Lung (tissue), 11 donors: ENCODE measurements at regions not wholly inside any gene's neighbourhood (a gene's known extent, or its start where the extent isn't known, plus 50 kb on each side); places are given as distances from the start of the nearest gene placed in this dataset.

Experiments
- ATAC-seq: fragments of 200-7000 bp; cut with Tn5 transposase; one replicate; pipeline ENCODE4 v1.9.1; 2020; ENCODE audit warnings: moderate number of reproducible peaks; ENCODE audit not compliant: insufficient read depth, low FRiP score
- DNase-seq, 3 donors: peaks; one replicate each; pipeline ENCODE4 v3.0.0-alpha.2; 2013 to 2017
- H3K27ac ChIP-seq, 2 donors: one replicate each; pipeline ENCODE4 v1.5.1; 2013; ENCODE audit warnings: mild to moderate bottlenecking in 2 of 2, moderate library complexity in 2 of 2, control low read depth in 1 of 2, inconsistent platforms in 1 of 2, low read depth in 1 of 2, low read length in 1 of 2
- H3K27me3 ChIP-seq, 3 donors: one replicate each; pipeline ENCODE4 v1.5.1; 2013; ENCODE audit warnings: low read length in 2 of 3; ENCODE audit not compliant: control insufficient read depth in 3 of 3, insufficient read depth in 3 of 3
- H3K36me3 ChIP-seq, 4 donors: one replicate each; pipeline ENCODE4 v1.5.1; 2013; ENCODE audit warnings: low read length in 4 of 4, mild to moderate bottlenecking in 1 of 4, moderate library complexity in 1 of 4; ENCODE audit not compliant: control insufficient read depth in 4 of 4, insufficient read depth in 4 of 4
- H3K4me1 ChIP-seq, 5 donors: one replicate each; pipeline ENCODE4 v1.5.1; 2013; ENCODE audit warnings: low read length in 5 of 5, mild to moderate bottlenecking in 2 of 5, moderate library complexity in 1 of 5; ENCODE audit not compliant: control insufficient read depth in 5 of 5, insufficient read depth in 5 of 5
- H3K4me3 ChIP-seq: one replicate; pipeline ENCODE4 v1.5.1; 2013; ENCODE audit warnings: mild to moderate bottlenecking, control low read depth, moderate library complexity
- H3K9ac ChIP-seq, 2 donors: one replicate each; pipeline ENCODE4 v1.5.1; 2013; ENCODE audit warnings: low read length in 2 of 2, control low read depth in 1 of 2; ENCODE audit not compliant: insufficient read depth in 1 of 2
- H3K9me3 ChIP-seq, 4 donors: one replicate each; pipeline ENCODE4 v1.5.1; 2013; ENCODE audit warnings: low read length in 3 of 4, mild to moderate bottlenecking in 1 of 4, moderate library complexity in 1 of 4; ENCODE audit not compliant: control insufficient read depth in 4 of 4, insufficient read depth in 3 of 4
- CTCF ChIP-seq: IDR thresholded peaks from 2 replicates; pipeline ENCODE4 v1.5.1; 2012; ENCODE audit warnings: mild to moderate bottlenecking; ENCODE audit errors: control extremely low read depth, extremely low read depth
- WGBS, 2 donors: extraction: QIAGEN DNeasy Blood & Tissue Kit; methylation state at CpG; one replicate each; pipeline ENCODE4 v1.1.7; 2013; 5-methylcytosine and 5-hydroxymethylcytosine counted together
- donor health status: control.
- donor health status: control.
- donor health status: Bipolar disorder and iron deficiency.
- donor health status: healthy.
- donor health status: DM: yes; HTN: yes; CAD: no.

DNA sequence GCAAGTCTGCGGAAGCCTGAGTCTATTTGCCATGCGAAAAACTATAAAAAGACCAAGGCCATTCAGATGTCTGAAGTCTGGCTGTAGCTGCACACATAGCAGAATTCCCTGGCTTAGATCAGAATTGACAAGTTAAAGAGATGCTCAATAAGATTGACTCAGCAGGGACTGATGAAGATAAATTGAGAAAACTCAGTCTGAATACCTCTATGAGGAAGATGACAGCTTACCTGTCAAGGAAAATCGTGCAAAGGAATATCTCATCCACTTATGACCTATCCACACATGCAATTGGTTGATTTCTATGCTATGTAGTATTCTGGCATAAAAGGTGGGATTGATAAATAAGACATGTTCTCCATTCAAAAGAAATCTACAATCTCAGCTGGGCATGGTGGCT lies 288.6 kb downstream of the BAMBI start:
- H3K27me3 ChIP-seq: no peaks in the 10 kb centered on the region
- no peaks in the 10 kb centered on the region for H3K4me1 ChIP-seq
- WGBS, 2 donors: 86 to 90% methylated on average over 3 of the region's 3 CpGs
- DNase-seq (no peak), ATAC-seq (no peak)
- H3K9ac ChIP-seq: no peak overlapping the region
- no peaks in the 10 kb centered on the region for H3K9me3 ChIP-seq
- no peak overlapping the region for H3K27ac ChIP-seq
- H3K36me3 ChIP-seq: no peaks in the 10 kb centered on the region
- H3K4me3 ChIP-seq: no peak overlapping the region
- TF ChIP-seq CTCF: no peak

GRCh38 chr10:28967031-28967430 lies 289.7 kb downstream of the BAMBI start:
- Histone ChIP-seq H3K4me3 (no peak overlapping the region), H3K4me1 (no peaks in the 10 kb centered on the region), H3K9me3 (no peaks in the 10 kb centered on the region), H3K27ac (no peak overlapping the region), H3K9ac (no peak overlapping the region), H3K36me3 (no peaks in the 10 kb centered on the region), H3K27me3 (no peaks in the 10 kb centered on the region)
- WGBS, 2 donors: 89 to 95% methylated on average over 2 of the region's 2 CpGs
- no peak for TF ChIP-seq CTCF
- no peak for ATAC-seq
- no peak for DNase-seq

DNA sequence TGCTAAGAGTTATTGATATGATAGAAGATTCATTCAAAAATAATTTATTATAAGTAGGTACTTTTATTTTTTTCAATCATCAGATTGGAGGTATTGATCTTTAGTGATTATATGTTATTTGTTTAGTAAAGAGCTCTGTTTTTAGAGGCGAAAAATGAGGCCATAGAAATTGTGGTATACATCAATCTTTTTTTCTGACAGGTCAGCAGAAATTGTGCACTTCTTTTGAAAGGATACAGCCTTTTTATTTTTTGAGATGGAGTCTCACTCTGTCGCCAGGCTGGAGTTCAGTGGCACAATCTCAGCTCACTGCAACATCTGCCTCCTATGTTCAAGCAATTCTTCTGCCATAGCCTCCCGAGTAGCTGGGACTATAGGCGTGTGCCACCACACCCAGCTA lies 292.1 kb downstream of the BAMBI start:
- no peak overlapping the region for H3K27ac ChIP-seq
- H3K4me3 ChIP-seq: no peak overlapping the region
- H3K9ac ChIP-seq: no peak overlapping the region
- no peak for ATAC-seq
- H3K27me3 ChIP-seq: no peaks in the 10 kb centered on the region
- 77 to 83% methylated on average over 4 of the region's 4 CpGs for WGBS, 2 donors
- no peak for DNase-seq
- TF ChIP-seq CTCF: no peak
- no peaks in the 10 kb centered on the region for H3K36me3 ChIP-seq
- H3K9me3 ChIP-seq: no peaks in the 10 kb centered on the region
- H3K4me1 ChIP-seq: no peaks in the 10 kb centered on the region

GRCh38 chr10:28970231-28970630 lies 292.9 kb downstream of the BAMBI start:
- H3K9ac ChIP-seq: no peak overlapping the region
- WGBS, 2 donors: 87 to 96% methylated on average over 6 of the region's 6 CpGs
- ATAC-seq: no peak
- H3K36me3 ChIP-seq: no peaks in the 10 kb centered on the region
- no peaks in the 10 kb centered on the region for H3K4me1 ChIP-seq
- H3K4me3 ChIP-seq: no peak overlapping the region
- no peaks in the 10 kb centered on the region for H3K9me3 ChIP-seq
- no peak for DNase-seq
- no peaks in the 10 kb centered on the region for H3K27me3 ChIP-seq
- no peak for TF ChIP-seq CTCF
- H3K27ac ChIP-seq: no peak overlapping the region
